DMS53 treated with DMSO at 0.1 percent for 48 hours (cell line): ENCODE measurements at regions not wholly inside any gene's neighbourhood (a gene's known extent, or its start where the extent isn't known, plus 50 kb on each side); places are given as distances from the start of the nearest gene placed in this dataset.

Experiments used
- DNase-seq: peaks from one replicate; lab custom pipeline; 2025; ENCODE audit not compliant: unreplicated experiment; lab: John Stamatoyannopoulos, UW

GRCh38 chr2:10236571-10237391 lies 65.9 kb upstream of the HPCAL1 start:
- DNase-seq, result no peak

GRCh38 chr2:10237392-10238321 lies 65.0 kb upstream of the HPCAL1 start:
- no peak for DNase-seq

GRCh38 chr2:10238396-10238795 lies 64.3 kb upstream of the HPCAL1 start:
- DNase-seq, result no peak

- no peak for DNase-seq
Observed at GRCh38 chr2:10238991-10239485, 63.7 kb upstream of the HPCAL1 start.

GRCh38 chr2:10239561-10239967 lies 63.1 kb upstream of the HPCAL1 start:
- DNase-seq, result no peak

GRCh38 chr2:10240161-10240681 lies 62.5 kb upstream of the HPCAL1 start:
- DNase-seq, result no peak

- no peak for DNase-seq
Observed at GRCh38 chr2:10240911-10241610, 61.6 kb upstream of the HPCAL1 start.

GRCh38 chr2:10241641-10242430 lies 60.9 kb upstream of the HPCAL1 start:
- DNase-seq, result no peak

- DNase-seq, result no peak
Observed at GRCh38 chr2:10242451-10242850, 60.3 kb upstream of the HPCAL1 start.

GRCh38 chr2:10242998-10243925 lies 59.4 kb upstream of the HPCAL1 start:
- no peak for DNase-seq

- no peak for DNase-seq
Observed at GRCh38 chr2:10243926-10244270, 58.8 kb upstream of the HPCAL1 start.

GRCh38 chr2:10245021-10245420 lies 57.7 kb upstream of the HPCAL1 start:
- no peak for DNase-seq

- DNase-seq, result no peak
Observed at GRCh38 chr2:10245661-10246060, 57.0 kb upstream of the HPCAL1 start.

GRCh38 chr2:10246370-10246769 lies 56.3 kb upstream of the HPCAL1 start:
- no peak for DNase-seq

- DNase-seq, result no peak
Observed at GRCh38 chr2:10246831-10247230, 55.9 kb upstream of the HPCAL1 start.

GRCh38 chr2:10249798-10250197 lies 52.9 kb upstream of the HPCAL1 start:
- no peak for DNase-seq

GRCh38 chr2:10252224-10252623 lies 50.5 kb upstream of the HPCAL1 start:
- DNase-seq, result no peak

GRCh38 chr2:10252661-10253060 lies 50.0 kb upstream of the HPCAL1 start:
- no peak for DNase-seq
